Pancreas (tissue), 10 donors: ENCODE measurements at regions not wholly inside any gene's neighbourhood (a gene's known extent, or its start where the extent isn't known, plus 50 kb on each side); places are given as distances from the start of the nearest gene placed in this dataset.

ENCODE experiments used
- ATAC-seq, 4 donors: fragments of 200-7000 bp; cut with Tn5 transposase; one replicate each; pipeline versions ENCODE4 v1.8.0 to v1.9.1; 2020; ENCODE audit warnings: mild to moderate bottlenecking in 4 of 4, moderate library complexity in 4 of 4
- DNase-seq, 6 donors: peaks; one replicate each; pipeline ENCODE4 v3.0.0-alpha.2; 2020
- FAIRE-seq: peaks from 2 replicates; lab custom pipeline; 2012; peaks lifted over from hg19 to GRCh38; lab: Jason Lieb, UNC
- H3K27ac ChIP-seq, 4 donors: fragments of 200-600 bp; sonication (generic); 1 replicate in 3 of 4; 2 replicates in 1 of 4; pipeline versions ENCODE4 v1.5.0 to v1.8.0; 2020
- H3K27me3 ChIP-seq, 4 donors: fragments of 200-600 bp; one replicate each; pipeline ENCODE4 v1.8.0; 2021
- H3K36me3 ChIP-seq, 3 donors: fragments of 200-600 bp; sonication (generic) in 1 of 3; one replicate each; pipeline versions ENCODE4 v1.5.0 to v1.8.0; 2020 to 2021
- H3K4me1 ChIP-seq, 3 donors: fragments of 200-600 bp; one replicate each; pipeline ENCODE4 v1.8.0; 2021
- H3K4me3 ChIP-seq, 4 donors: fragments of 200-600 bp; sonication (generic) in 2 of 4; one replicate each; pipeline versions ENCODE4 v1.5.0 to v1.8.0; 2020 to 2021
- H3K9me3 ChIP-seq, 4 donors: fragments of 200-600 bp; one replicate each; pipeline ENCODE4 v1.8.0; 2021
- WGBS, 2 donors: extraction: QIAGEN DNeasy Blood & Tissue Kit; methylation state at CpG; one replicate each; pipeline ENCODE4 v1.1.7; 2013; 5-methylcytosine and 5-hydroxymethylcytosine counted together
- intact Hi-C, 3 donors: fragments of 100-400 bp; cut with DNase I; formaldehyde crosslinking; loops; one replicate each; pipeline versions ENCODE4 v1.11.1 to v1.14.2; 2022
- TF ChIP-seq, protein P1 (sequence below), 4 donors: fragments of 200-600 bp; sonication (generic) in 3 of 4; IDR thresholded peaks; one replicate each; pipeline versions ENCODE4 v1.5.0 to v1.8.0; 2021; ENCODE audit warnings: antibody characterized with exemption in 4 of 4
- donor health status: healthy with polysubstance abuse.
- donor health status: DM: no; HTN: no; CAD: no; lungs with moderate emphysema.
- donor health status: DM: no; HTN: no; CAD: no.
- donor health status: control.
- donor health status: control.
- donor health status: Bipolar disorder and iron deficiency.
- donor health status: DM: yes; HTN: yes; CAD: no.
- donor health status: DM: no; HTN: no; CAD: no.
- donor health status: DM: no; HTN: no; CAD: no.
- donor health status: DM: yes; HTN: yes; CAD: no.

DNA sequence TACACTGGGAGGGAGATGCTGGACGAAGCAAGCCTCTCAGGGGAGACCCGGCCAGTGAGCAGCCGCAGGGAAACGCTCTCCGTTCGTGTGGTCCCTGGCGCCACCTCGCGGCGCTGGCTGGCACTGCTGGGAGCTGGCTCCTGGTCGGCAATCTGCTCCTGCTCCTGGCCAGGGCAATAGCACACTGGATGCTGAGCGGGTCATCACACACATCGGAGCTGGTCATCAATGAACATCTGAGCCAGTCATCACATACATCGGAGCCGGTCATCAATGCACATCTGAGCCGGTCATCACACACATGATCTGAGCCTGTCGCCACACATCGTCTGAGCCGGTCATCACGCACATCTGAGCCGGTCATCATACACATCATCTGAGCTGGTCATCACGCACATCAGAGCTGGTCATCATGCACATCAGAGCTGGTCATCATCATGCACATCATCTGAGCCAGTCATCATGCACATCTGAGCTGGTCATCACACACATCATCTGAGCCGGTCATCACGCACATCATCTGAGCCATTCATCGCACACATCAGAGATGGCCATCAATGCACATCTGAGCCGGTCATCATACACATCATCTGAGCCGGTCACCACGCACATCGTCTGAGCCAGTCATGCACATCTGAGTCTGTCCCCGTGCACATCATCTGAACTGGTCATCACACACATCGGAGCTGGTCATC lies 217.3 kb downstream of the RBFOX3 start:
- Histone ChIP-seq H3K27ac (no peak overlapping the region), H3K27me3 (peaks cover 0 to 42% (median 5%) of the 10 kb centered on the region in 4 donors), H3K4me3 (no peak overlapping the region), H3K36me3 (no peaks in the 10 kb centered on the region), H3K4me1 (no peaks in the 10 kb centered on the region), H3K9me3 (no peaks in the 10 kb centered on the region)
- intact Hi-C loops = loop anchor here in 1 of 3 donors (5.0 to 10.0 kb wide), 2 partner anchors 201 to 311 kb away; no protein-coding TSS in a partner anchor
- TF ChIP-seq, protein P1, sequence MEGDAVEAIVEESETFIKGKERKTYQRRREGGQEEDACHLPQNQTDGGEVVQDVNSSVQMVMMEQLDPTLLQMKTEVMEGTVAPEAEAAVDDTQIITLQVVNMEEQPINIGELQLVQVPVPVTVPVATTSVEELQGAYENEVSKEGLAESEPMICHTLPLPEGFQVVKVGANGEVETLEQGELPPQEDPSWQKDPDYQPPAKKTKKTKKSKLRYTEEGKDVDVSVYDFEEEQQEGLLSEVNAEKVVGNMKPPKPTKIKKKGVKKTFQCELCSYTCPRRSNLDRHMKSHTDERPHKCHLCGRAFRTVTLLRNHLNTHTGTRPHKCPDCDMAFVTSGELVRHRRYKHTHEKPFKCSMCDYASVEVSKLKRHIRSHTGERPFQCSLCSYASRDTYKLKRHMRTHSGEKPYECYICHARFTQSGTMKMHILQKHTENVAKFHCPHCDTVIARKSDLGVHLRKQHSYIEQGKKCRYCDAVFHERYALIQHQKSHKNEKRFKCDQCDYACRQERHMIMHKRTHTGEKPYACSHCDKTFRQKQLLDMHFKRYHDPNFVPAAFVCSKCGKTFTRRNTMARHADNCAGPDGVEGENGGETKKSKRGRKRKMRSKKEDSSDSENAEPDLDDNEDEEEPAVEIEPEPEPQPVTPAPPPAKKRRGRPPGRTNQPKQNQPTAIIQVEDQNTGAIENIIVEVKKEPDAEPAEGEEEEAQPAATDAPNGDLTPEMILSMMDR (IDR thresholded peaks at IDR 0.05) = peak; percentile 74 to 88 (median 84)
- DNase-seq = peak; percentile 59 to 97 (median 86)
- WGBS, 2 donors = 34 to 40% methylated on average over 31 of the region's 31 CpGs
- FAIRE-seq = no peak
- ATAC-seq = peak; percentile 78 to 90 (median 88)

DNA sequence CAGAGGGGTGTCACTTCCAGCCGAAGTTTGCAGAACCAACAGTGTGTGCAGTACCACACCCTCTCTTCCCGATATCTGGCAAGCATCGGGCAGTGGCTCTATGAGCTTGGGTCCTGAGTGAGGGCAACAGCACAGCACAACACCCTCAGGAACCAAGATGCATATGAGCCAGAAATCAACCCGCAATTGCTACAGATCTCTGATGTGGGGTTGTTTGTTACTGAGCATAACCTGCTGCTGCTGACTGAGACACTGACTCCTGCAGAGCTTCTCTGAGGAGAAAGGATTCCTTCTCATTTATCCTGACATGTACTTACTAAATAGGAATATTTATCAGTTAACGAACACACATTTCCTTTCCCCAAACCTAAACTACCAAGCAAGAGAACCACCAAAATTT lies 218.3 kb downstream of the RBFOX3 start:
- H3K27me3 ChIP-seq = peaks cover 0 to 34% (median 5%) of the 10 kb centered on the region in 4 donors
- DNase-seq (no peak), ATAC-seq (no peak), FAIRE-seq (no peak)
- TF ChIP-seq, protein P1 (IDR thresholded peaks at IDR 0.05) = no peak
- intact Hi-C loops = loop anchor here in 1 of 3 donors (5.0 to 10.0 kb wide), 2 partner anchors 200 to 312 kb away; no protein-coding TSS in a partner anchor
- no peak overlapping the region for H3K27ac ChIP-seq
- no peaks in the 10 kb centered on the region for H3K9me3 ChIP-seq
- no peaks in the 10 kb centered on the region for H3K36me3 ChIP-seq
- H3K4me3 ChIP-seq = no peak overlapping the region
- WGBS, 2 donors = 65 to 79% methylated on average over 5 of the region's 5 CpGs
- no peaks in the 10 kb centered on the region for H3K4me1 ChIP-seq

DNA sequence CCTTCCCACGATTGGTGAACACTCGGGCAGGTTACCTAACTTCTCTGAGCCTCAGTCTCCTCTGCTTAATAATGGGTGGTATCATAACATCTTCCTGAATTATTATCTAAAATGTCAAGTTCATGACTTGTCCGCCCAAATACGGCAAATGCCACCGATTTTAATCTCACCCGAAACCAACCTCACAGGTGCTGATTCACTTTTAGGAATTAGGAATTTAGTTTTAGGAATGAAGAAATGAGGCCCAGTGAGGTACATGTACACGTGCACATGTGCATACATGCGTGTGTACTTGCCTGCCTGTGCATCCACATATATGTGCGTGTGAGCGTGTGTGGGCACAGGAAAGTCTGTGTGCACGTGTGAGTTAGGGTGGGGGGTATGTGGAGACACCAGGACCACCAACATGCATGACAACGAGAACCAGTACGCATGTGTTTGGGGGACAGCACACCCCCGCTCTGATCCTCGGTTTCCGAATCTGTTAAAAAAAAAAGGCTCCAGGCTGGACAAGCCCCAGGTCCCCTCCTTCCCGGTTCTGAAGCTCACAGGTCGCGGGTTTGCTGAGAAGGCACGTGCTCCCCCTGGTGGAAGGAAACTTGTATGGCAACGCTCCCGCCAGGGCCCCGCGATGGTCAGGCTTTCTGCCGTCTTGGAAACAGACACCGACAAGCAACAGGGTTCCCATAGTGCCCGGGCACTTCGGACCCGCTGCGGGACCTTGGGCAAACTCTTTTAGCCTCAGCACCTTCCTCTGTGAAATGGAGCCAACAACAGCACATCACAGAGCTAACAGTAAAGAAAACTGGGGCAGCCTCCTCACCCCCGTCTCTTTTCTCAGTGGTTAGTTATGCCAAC lies 219.2 kb downstream of the RBFOX3 start:
- DNase-seq = peak; percentile 51 to 90 (median 76)
- no peak for FAIRE-seq
- TF ChIP-seq, protein P1 (IDR thresholded peaks at IDR 0.05) = peak; percentile 82 to 92 (median 86)
- H3K36me3 ChIP-seq = no peaks in the 10 kb centered on the region
- H3K9me3 ChIP-seq = no peaks in the 10 kb centered on the region
- 16 to 18% methylated on average over 31 of the region's 31 CpGs for WGBS, 2 donors
- intact Hi-C loops = loop anchor here in 1 of 3 donors (5.0 to 10.0 kb wide), 2 partner anchors 199 to 313 kb away; no protein-coding TSS in a partner anchor
- ATAC-seq = peak; percentile 60 to 81 (median 78)
- H3K27me3 ChIP-seq = peaks cover 0 to 36% (median 5%) of the 10 kb centered on the region in 4 donors
- no peak overlapping the region for H3K27ac ChIP-seq
- no peak overlapping the region for H3K4me3 ChIP-seq
- H3K4me1 ChIP-seq = no peaks in the 10 kb centered on the region

DNA sequence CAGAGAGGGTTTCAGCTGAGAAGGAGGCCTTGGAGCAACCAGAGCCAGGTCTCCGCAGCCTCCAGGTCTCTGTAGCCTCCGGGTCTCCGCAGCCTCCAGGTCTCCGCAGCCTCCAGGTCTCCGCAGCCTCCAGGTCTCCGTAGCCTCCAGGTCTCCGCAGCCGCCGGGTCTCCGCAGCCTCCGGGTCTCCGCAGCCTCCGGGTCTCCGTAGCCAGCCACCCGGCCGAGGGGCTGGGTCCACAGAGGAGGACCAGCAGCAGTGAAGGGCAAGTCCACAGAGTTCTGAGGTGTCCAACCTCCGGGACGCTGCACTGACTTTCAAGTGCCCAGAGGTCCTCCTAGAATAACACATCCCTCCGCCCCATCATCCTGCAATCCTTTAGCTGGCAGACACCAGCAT lies 221.0 kb downstream of the RBFOX3 start:
- H3K36me3 ChIP-seq = no peaks in the 10 kb centered on the region
- WGBS, 2 donors = 69 to 82% methylated on average over 14 to 19 of the region's 19 CpGs
- H3K4me3 ChIP-seq = no peak overlapping the region
- H3K27ac ChIP-seq = no peak overlapping the region
- ATAC-seq (no peak), FAIRE-seq (no peak), DNase-seq (peak in 1 of 6 donors; percentile 33)
- intact Hi-C loops = loop anchor here in 2 of 3 donors (2.0 to 10.0 kb wide), 4 partner anchors 198 to 315 kb away; no protein-coding TSS in a partner anchor
- TF ChIP-seq, protein P1 (IDR thresholded peaks at IDR 0.05) = no peak
- peaks cover 0 to 36% (median 5%) of the 10 kb centered on the region in 4 donors for H3K27me3 ChIP-seq
- no peaks in the 10 kb centered on the region for H3K9me3 ChIP-seq
- H3K4me1 ChIP-seq = no peaks in the 10 kb centered on the region
